OCI-LY1 (cell line): ENCODE measurements at regions not wholly inside any gene's neighbourhood (a gene's known extent, or its start where the extent isn't known, plus 50 kb on each side); places are given as distances from the start of the nearest gene placed in this dataset.

Experiments
- H2AFZ ChIP-seq: fragments of 200-600 bp; sonication (generic), shearing (Covaris generic); 2 replicates; pipeline ENCODE4 v1.6.0; 2014; ENCODE audit warnings: antibody characterized with exemption, mild to moderate bottlenecking, low read length
- H3F3A ChIP-seq: fragments of 200-600 bp; sonication (generic), shearing (Covaris generic); 2 replicates; pipeline ENCODE4 v1.6.0; 2014; ENCODE audit warnings: mild to moderate bottlenecking, antibody characterized with exemption, low read length, moderate library complexity; ENCODE audit not compliant: insufficient read depth
- H3K27ac ChIP-seq: fragments of 200-600 bp; sonication (generic); 2 replicates; pipeline ENCODE4 v1.5.1; 2014; ENCODE audit warnings: low read length, mixed run types, mild to moderate bottlenecking, low read depth; ENCODE audit not compliant: poor library complexity, severe bottlenecking
- H3K27me3 ChIP-seq: fragments of 200-600 bp; sonication (generic); 2 replicates; pipeline ENCODE4 v1.6.0; 2014; ENCODE audit warnings: antibody characterized with exemption, mild to moderate bottlenecking, low read length, moderate library complexity; ENCODE audit not compliant: insufficient read depth
- H3K36me3 ChIP-seq: fragments of 200-600 bp; sonication (generic); 2 replicates; pipeline ENCODE4 v1.6.1; 2014; ENCODE audit warnings: mild to moderate bottlenecking, antibody characterized with exemption, low read length, moderate library complexity, mixed read lengths; ENCODE audit not compliant: insufficient read depth
- H3K4me1 ChIP-seq: fragments of 200-600 bp; sonication (generic); 2 replicates; pipeline ENCODE4 v1.5.1; 2014; ENCODE audit warnings: mild to moderate bottlenecking, low read length, moderate library complexity; ENCODE audit not compliant: insufficient read depth, severe bottlenecking
- H3K4me2 ChIP-seq: fragments of 200-600 bp; sonication (generic), shearing (Covaris generic); 2 replicates; pipeline ENCODE4 v1.6.1; 2014; ENCODE audit warnings: low read length
- H3K4me3 ChIP-seq: fragments of 200-600 bp; sonication (generic); 2 replicates; pipeline ENCODE4 v1.5.1; 2014; ENCODE audit warnings: low read length, low read depth, mild to moderate bottlenecking, mixed read lengths; ENCODE audit not compliant: poor library complexity, severe bottlenecking
- H3K79me2 ChIP-seq: fragments of 200-600 bp; shearing (Covaris generic); 2 replicates; pipeline ENCODE4 v1.6.1; 2016; ENCODE audit warnings: mixed run types, low read length, mixed read lengths; ENCODE audit not compliant: insufficient read depth
- H3K9ac ChIP-seq: fragments of 200-600 bp; sonication (generic), shearing (Covaris generic); 2 replicates; pipeline ENCODE4 v1.6.1; 2014; ENCODE audit warnings: mild to moderate bottlenecking, low read length, mixed read lengths
- H3K9me2 ChIP-seq: fragments of 200-600 bp; sonication (generic), shearing (Covaris generic); 2 replicates; pipeline ENCODE4 v1.6.1; 2014; ENCODE audit warnings: low read depth, mild to moderate bottlenecking, low read length, mixed read lengths
- H3K9me3 ChIP-seq: fragments of 200-600 bp; shearing (Covaris generic); 2 replicates; pipeline ENCODE4 v1.6.1; 2014; ENCODE audit warnings: low read length, mixed read lengths
- H4K20me1 ChIP-seq: fragments of 200-600 bp; sonication (generic), shearing (Covaris generic); 2 replicates; pipeline ENCODE4 v1.6.0; 2016; ENCODE audit warnings: mild to moderate bottlenecking, low read length; ENCODE audit not compliant: insufficient read depth
- CTCF ChIP-seq: fragments of 200-600 bp; sonication (generic), shearing (Covaris generic); IDR thresholded peaks from 2 replicates; pipeline ENCODE4 v1.5.1; 2017; ENCODE audit warnings: mild to moderate bottlenecking, antibody characterized with exemption, low read length, moderate library complexity, mixed read lengths
- EZH2 ChIP-seq: fragments of 200-600 bp; sonication (generic), shearing (Covaris generic); IDR thresholded peaks from 2 replicates; pipeline ENCODE4 v1.8.0; 2017; ENCODE audit warnings: borderline replicate concordance, mixed run types, mild to moderate bottlenecking, antibody characterized with exemption, low read length, moderate library complexity, mixed read lengths

- H3K79me2 ChIP-seq: no peaks in the 10 kb centered on the region
- no peaks in the 10 kb centered on the region for H3K9me3 ChIP-seq
- no peaks in the 10 kb centered on the region for H3F3A ChIP-seq
- H3K9ac ChIP-seq: no peak overlapping the region
- H4K20me1 ChIP-seq: no peaks in the 10 kb centered on the region
- no peak overlapping the region for H3K4me3 ChIP-seq
- no peaks in the 10 kb centered on the region for H3K27me3 ChIP-seq
- no peaks in the 10 kb centered on the region for H3K4me1 ChIP-seq
- no peak for TF ChIP-seq EZH2
- TF ChIP-seq CTCF: no peak
- H3K4me2 ChIP-seq: no peak overlapping the region
- no peak overlapping the region for H3K27ac ChIP-seq
- no peaks in the 10 kb centered on the region for H3K9me2 ChIP-seq
- no peaks in the 10 kb centered on the region for H3K36me3 ChIP-seq
- no peak overlapping the region for H2AFZ ChIP-seq
Measured at GRCh38 chr1:106907795-106908194, 148.7 kb upstream of the PRMT6 start.

GRCh38 chr1:106908689-106909088 is 147.8 kb upstream of the PRMT6 start:
- H4K20me1 ChIP-seq: no peaks in the 10 kb centered on the region
- no peaks in the 10 kb centered on the region for H3K9me3 ChIP-seq
- TF ChIP-seq EZH2: no peak
- no peak for TF ChIP-seq CTCF
- no peaks in the 10 kb centered on the region for H3K9me2 ChIP-seq
- H3K9ac ChIP-seq: no peak overlapping the region
- no peaks in the 10 kb centered on the region for H3K79me2 ChIP-seq
- H3F3A ChIP-seq: no peaks in the 10 kb centered on the region
- H3K4me1 ChIP-seq: no peaks in the 10 kb centered on the region
- no peak overlapping the region for H3K4me3 ChIP-seq
- no peak overlapping the region for H2AFZ ChIP-seq
- H3K27me3 ChIP-seq: no peaks in the 10 kb centered on the region
- H3K27ac ChIP-seq: no peak overlapping the region
- H3K36me3 ChIP-seq: no peaks in the 10 kb centered on the region
- no peak overlapping the region for H3K4me2 ChIP-seq

GRCh38 chr1:106910798-106911197 is 145.7 kb upstream of the PRMT6 start:
- Histone ChIP-seq H3K4me2 (no peak overlapping the region), H3K9me3 (no peaks in the 10 kb centered on the region), H3K27me3 (no peaks in the 10 kb centered on the region), H3K79me2 (no peaks in the 10 kb centered on the region), H3K9me2 (no peaks in the 10 kb centered on the region), H4K20me1 (no peaks in the 10 kb centered on the region), H2AFZ (no peak overlapping the region), H3K4me3 (no peak overlapping the region), H3K27ac (no peak overlapping the region), H3K9ac (no peak overlapping the region), H3K36me3 (no peaks in the 10 kb centered on the region), H3K4me1 (no peaks in the 10 kb centered on the region), H3F3A (no peaks in the 10 kb centered on the region)
- TF ChIP-seq CTCF (no peak), EZH2 (no peak)
